GM10248 (cell line): ENCODE measurements at regions not wholly inside any gene's neighbourhood (a gene's known extent, or its start where the extent isn't known, plus 50 kb on each side); places are given as distances from the start of the nearest gene placed in this dataset.

Experiments used
- CTCF ChIA-PET: fragments of 300-600 bp; sonication (Branson Sonifier 250); formaldehyde crosslinking; extraction: SDS; loops from one replicate; lab custom pipeline; 2021; ENCODE audit warnings: antibody characterized with exemption; lab: Yijun Ruan, JAX
- POLR2A ChIA-PET: fragments of 350-650 bp; sonication (Branson Sonifier 250); formaldehyde crosslinking; extraction: SDS; loops from one replicate; lab custom pipeline; 2020; ENCODE audit warnings: antibody characterized with exemption; lab: Yijun Ruan, JAX
- DNase-seq: peaks from one replicate; pipeline ENCODE4 v3.0.0; 2012; ENCODE audit errors: extremely low spot score
- TF ChIP-seq, protein P1 (sequence below): IDR thresholded peaks from 2 replicates; pipeline ENCODE4 v1.5.1; 2012; ENCODE audit warnings: mild to moderate bottlenecking, low read depth; ENCODE audit errors: extremely low read depth, missing control alignments, control extremely low read depth

- TF ChIP-seq, protein P1, sequence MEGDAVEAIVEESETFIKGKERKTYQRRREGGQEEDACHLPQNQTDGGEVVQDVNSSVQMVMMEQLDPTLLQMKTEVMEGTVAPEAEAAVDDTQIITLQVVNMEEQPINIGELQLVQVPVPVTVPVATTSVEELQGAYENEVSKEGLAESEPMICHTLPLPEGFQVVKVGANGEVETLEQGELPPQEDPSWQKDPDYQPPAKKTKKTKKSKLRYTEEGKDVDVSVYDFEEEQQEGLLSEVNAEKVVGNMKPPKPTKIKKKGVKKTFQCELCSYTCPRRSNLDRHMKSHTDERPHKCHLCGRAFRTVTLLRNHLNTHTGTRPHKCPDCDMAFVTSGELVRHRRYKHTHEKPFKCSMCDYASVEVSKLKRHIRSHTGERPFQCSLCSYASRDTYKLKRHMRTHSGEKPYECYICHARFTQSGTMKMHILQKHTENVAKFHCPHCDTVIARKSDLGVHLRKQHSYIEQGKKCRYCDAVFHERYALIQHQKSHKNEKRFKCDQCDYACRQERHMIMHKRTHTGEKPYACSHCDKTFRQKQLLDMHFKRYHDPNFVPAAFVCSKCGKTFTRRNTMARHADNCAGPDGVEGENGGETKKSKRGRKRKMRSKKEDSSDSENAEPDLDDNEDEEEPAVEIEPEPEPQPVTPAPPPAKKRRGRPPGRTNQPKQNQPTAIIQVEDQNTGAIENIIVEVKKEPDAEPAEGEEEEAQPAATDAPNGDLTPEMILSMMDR, result no peak
- no peak for DNase-seq
- POLR2A ChIA-PET, result no interaction called here
- CTCF ChIA-PET, result interaction anchor here (1.1 kb wide), 1 partner anchor 44 kb away, joined by 3 read pairs; no protein-coding TSS in a partner anchor
Measured at GRCh38 chr10:121036431-121036830, 185.3 kb downstream of the WDR11 start.

DNA sequence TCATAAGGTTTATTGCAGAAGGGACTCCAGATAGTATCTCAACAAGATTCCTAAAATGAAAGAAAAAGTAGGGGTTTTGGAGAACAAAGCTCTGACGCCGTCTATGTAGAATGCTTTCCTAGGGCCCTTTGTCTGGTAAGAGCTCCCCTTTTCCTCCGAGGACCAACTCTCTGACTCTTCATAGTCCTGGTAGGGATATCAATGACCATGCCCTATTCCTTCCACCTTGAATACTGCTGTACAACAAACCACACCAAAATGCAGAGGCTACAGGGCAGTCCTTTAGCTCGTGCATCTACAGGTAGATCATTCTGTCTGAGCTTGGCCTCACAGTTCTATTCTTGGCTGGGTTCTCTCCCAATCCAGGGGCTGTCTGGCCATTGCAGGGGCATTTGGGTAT, 190.3 kb downstream of the WDR11 start:
- POLR2A ChIA-PET, result no interaction called here
- TF ChIP-seq, protein P1, result no peak
- CTCF ChIA-PET, result interaction anchor here (0.9 to 1.8 kb wide), 2 partner anchors 11 to 13 kb away, joined by 4 to 5 read pairs; no protein-coding TSS in a partner anchor
- DNase-seq, result no peak

GRCh38 chr10:121041906-121042305, 190.7 kb downstream of the WDR11 start:
- CTCF ChIA-PET, result interaction anchor here (0.9 to 1.8 kb wide), 2 partner anchors 12 kb away, joined by 4 to 5 read pairs; no protein-coding TSS in a partner anchor
- POLR2A ChIA-PET, result no interaction called here
- TF ChIP-seq, protein P1, result no peak
- DNase-seq, result no peak

DNA sequence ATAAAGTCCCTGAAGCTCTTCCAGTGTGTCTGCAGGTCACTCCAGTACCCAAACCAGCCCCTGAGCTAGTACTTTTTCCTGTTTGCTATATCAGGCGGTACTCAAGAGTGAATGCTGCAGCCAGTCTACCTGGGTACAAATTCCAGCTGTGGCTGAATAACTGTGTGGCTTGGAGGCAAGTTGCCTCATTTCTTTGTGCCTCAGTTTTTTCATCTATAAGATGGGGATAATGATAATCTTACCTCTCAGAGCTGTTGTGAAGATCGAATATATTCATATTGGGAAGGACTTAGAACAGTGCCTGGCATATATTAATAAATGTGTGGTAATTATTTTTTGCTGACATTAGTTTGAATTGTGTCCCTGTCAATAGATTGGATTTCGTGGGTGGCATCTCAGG, 191.2 kb downstream of the WDR11 start:
- TF ChIP-seq, protein P1, result no peak
- POLR2A ChIA-PET, result no interaction called here
- no peak for DNase-seq
- CTCF ChIA-PET, result interaction anchor here (1.8 kb wide), 1 partner anchor 12 kb away, joined by 4 read pairs; no protein-coding TSS in a partner anchor

GRCh38 chr10:121043124-121043849, 192.1 kb downstream of the WDR11 start:
- CTCF ChIA-PET, result interaction anchor here (0.9 kb wide), 1 partner anchor 9 kb away, joined by 3 read pairs; no protein-coding TSS in a partner anchor
- no peak for DNase-seq
- TF ChIP-seq, protein P1, result no peak
- POLR2A ChIA-PET, result no interaction called here

DNA sequence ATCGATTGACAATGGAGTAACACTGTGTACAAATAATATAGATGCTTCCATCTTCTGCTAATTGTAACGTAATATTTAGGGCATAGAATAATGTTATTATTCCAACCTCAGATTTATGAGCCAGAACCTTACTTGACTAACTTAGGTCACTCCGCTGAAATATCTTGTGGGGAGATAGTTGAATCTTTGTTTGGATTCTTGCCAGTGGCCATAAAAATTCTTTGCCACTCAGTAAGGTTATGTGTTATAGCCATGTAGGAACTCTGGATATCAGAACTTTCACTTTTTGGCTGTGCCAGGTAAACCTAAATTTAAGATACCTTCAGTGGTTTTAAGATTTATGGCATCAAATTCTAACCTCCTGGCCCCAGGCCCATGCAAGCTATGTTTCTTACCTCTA, 197.6 kb downstream of the WDR11 start:
- ChIA-PET POLR2A (no interaction called here), CTCF (interaction anchor here (1.5 kb wide), 1 partner anchor 11 kb away, joined by 3 read pairs; no protein-coding TSS in a partner anchor)
- TF ChIP-seq, protein P1, result no peak
- no peak for DNase-seq
